Amniotic stem cell (primary cell): ENCODE measurements at regions not wholly inside any gene's neighbourhood (a gene's known extent, or its start where the extent isn't known, plus 50 kb on each side); places are given as distances from the start of the nearest gene placed in this dataset.

Experiments
- DNase-seq: peaks from one replicate; lab custom pipeline; 2025; lab: John Stamatoyannopoulos, UW

DNA sequence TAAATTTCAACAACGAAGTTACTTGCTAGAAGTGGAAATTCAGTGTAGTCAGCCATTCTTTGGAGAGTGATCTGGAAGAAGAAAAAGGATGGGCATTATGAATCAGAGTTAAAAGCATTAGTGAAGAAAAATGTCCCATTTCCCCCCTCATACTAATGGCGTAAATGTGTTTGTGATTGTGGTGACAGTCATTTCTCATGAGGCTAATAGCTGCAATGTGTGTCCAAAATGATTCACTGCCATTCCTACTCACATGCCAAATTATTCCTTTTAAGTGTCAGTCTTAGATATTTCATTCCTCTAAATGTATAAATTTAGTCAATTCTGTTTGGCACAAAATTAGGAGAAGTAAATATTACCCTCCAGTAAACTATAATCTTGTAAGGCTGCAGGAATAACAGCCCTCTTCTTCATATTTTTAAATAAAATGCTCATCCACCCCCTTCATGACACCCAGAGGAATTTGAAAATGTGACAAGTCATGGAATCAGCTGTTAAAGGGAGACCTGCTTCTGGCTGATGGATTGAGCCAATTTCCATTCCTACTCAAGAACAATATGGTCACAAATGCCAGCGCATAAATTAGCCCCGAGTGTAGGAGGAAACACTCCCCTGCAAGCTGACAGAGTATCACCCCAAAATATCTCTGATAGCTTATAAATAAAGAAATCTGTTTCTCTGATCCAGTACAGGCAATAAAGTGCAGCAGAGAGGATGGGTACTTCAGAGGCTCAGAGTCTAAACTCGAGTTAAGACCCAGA, 912.3 kb upstream of the SEL1L start:
- DNase-seq, result no peak

DNA sequence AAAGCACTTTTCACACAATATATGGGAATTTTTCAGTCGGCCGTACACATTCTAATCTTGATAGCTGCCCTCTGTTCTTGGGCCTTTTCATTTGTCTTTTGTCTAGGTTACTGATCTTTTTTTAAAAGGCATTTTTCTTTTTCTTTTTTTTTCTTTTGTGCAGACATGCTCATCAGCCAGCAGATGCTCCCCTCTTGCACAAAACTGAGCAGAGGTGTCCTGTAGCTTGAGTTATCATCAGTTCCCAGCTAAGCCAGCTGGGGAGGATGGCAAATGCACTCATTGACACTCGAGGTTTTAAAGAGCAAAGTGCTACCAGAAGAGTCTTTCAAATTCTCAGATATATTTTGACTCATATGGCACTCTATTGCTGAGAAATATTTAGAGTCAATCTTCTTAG, 913.9 kb upstream of the SEL1L start:
- no peak for DNase-seq

DNA sequence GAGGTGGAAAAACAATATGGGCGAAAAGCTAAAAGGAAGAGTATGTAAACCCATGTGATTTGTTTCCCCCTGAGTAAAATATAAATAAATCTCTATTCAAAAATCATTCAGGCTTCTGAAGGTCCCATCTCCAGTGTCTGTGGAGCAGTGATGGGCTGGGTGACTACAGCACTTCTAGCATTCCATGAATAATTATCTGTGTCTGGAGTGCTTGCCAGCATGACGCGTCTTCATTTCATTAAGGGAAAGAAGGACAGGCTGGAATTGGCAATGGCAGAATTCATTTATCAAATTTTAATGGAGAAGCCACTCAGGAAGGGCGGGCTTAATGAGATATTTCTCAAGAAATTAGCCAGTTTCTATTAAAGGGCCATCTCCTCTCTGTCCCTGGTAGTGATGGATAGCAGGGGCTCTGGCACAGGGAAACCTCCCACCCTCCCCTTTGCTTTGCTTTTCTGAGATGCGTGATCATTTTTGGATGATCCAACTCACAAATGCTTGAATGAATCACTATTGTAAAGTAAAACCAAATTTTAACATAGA, 916.3 kb upstream of the SEL1L start:
- DNase-seq, result no peak

- DNase-seq, result no peak
Observed at GRCh38 chr14:82451675-82452074, 918.0 kb upstream of the SEL1L start.

DNA sequence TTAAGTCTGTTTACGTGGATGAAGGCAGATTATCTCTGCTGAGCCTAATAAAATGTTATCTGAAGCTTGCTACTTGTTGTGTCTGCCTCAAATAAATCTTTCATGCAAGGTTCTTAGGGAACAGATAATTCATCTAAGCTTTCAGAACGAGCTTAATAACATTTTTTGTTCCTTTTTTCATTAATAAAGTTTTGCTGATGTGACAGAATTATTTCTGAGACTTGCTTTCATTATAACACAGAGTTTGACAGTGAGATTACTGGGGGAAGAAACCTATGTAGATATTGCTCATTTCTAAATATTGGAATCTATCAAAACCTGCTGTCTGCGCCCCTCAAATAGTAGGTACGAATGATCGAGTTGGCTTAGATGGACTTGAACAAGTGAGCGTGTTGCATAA, 948.7 kb upstream of the SEL1L start:
- no peak for DNase-seq

- DNase-seq, result no peak
Observed at GRCh38 chr14:82488473-82488872, 954.8 kb upstream of the SEL1L start.

DNA sequence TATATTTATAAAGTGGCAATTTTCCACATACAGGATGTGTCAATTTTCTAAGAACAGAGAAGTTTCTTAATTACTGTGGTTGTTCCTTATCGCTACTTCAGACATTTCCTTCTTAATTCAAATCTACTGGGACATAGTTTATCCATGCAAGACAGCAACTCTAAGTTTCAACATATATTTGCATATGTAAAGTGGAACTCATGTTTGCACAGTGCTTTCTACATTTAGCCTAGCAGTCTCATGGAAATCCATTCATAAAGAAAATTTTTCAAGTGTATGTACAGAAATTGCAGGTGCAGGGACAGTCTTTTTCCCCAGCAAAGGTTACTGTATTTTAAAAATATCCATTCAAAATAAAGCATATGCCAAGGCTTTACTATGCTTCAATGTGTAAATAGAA, 956.7 kb upstream of the SEL1L start:
- DNase-seq, result no peak

- DNase-seq, result no peak
Observed at GRCh38 chr14:82492157-82492556, 958.5 kb upstream of the SEL1L start.

DNA sequence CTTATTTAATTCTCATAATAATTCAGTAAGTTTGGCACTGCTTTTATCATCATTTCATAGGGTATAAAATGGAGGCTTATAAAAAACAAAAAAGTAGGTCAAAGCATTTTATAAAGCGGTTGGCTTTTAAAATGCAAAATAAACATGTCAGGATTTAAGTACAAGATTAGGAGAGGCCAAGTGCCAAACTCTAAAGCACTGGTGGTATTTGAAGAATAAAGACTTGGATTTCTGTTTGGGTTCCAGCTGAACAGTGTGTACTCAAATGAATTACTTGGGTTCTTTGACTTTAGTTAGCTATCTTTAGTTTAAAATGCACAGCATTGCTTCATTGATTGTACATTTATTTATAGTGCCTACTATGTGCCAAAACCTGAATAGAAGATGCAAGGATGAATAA, 966.6 kb upstream of the SEL1L start:
- DNase-seq, result no peak

DNA sequence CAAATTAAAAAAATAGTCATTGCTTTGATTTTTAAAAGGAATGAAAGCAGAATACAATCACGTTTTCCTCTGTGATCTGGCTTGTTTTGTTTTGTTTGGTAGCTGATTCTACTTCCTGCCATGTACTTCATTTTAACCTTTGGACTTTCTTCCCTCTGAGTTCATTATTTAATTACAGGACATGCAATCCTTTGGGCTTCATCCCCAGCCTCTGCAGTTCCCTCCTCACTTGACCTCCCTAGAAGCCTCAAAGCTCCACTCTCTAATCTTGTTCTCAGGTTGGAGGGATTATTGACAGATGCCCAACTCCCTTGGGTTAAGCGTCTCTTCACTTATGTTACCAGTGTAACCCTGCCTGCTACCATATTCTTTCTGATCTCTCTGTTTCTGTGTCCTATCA, 967.9 kb upstream of the SEL1L start:
- DNase-seq, result no peak

GRCh38 chr14:82502043-82502442, 968.4 kb upstream of the SEL1L start:
- DNase-seq, result no peak

DNA sequence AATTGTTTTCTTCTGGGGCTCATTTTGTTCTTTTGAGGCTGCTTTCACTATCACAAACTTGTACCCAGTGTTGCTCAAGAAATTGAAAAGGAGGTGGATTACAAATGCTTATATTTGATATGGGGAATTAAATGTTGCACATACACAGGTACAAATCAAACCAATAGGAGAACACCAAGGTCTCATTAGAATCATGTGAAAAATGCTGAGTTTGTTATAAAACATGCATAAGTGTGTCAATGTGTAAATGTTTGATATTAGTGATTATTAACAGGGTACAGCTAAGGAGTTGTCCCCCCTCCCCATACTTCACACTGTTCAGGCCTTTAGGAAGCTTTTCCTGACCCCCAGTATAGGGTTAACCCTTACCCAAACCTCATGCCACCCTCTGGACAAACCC, 971.2 kb upstream of the SEL1L start:
- DNase-seq, result no peak

DNA sequence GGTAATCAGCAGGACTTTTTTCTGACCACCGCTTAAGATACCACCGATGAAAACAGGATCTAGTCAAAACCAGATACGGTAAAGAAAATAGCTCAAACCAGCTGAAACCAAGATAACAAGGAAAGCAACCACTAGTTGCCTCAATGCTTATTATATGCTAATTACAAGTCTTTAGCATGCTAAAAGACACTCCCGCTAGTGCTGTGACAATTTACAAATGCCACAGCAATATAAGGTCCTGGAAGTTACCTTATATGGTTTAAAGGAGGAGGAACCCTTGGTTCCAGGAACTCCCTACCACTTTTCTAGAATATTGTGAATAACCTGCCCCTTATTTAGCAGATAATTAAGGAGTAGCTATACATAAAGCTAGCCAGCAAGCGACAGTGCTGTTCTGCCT, 976.4 kb upstream of the SEL1L start:
- no peak for DNase-seq

DNA sequence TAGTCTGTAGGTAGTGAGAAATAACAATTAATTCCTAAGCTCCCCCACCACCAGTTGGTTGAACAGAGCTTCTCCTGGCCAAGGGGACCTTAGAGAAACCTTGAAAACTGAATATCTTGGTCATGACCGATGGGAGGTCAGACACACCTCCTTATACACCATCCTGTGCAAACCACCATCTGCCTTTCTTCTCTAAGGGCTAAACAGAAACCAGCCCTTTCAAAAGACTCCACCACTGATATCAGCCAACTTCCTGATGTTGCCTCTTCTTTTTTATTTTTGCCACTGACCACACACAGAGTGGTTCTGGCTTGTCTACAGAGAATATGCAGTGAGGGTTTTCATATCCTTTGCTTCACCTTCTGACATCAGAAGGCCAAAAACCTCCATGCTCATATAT, 977.7 kb upstream of the SEL1L start:
- no peak for DNase-seq

GRCh38 chr14:82520765-82521164, 987.1 kb upstream of the SEL1L start:
- no peak for DNase-seq

DNA sequence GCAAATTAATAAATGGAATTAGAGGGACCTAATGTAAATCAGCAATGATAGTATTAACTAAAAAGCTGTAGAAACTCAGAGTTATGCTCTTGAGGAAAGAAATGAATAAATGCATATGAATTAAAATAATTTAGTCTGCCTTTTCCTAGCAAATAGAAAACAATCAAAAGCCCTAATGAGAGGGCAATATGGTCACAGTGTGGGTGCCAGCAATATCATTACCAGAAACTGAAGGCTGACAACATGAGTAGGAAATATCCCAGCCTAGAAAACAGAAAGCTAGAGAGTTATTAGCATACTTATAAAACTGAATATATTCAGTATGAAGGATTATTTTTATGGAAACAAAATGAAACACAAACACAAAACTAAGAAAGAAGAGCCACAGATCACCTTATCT, 987.5 kb upstream of the SEL1L start:
- DNase-seq, result no peak

DNA sequence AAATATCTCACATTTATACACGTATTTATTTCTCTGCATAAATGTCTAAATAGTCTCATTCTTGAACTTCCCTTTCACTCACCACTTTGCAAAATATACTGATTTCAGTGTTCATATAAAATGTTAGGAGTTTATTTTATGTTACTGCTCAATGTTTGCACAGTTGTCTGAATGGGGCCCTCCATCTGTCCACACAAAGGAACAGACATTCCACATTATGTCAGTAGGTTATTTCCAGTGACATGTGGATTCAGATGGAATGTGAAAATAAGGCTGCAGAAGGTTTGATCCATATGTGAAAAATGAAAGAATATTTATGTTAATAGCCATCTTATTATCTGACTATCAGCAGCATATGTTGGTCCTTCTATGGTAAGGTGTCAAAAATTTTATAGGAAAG, 994.4 kb upstream of the SEL1L start:
- DNase-seq, result no peak

- DNase-seq, result no peak
Observed at GRCh38 chr14:82533351-82533750, 999.7 kb upstream of the SEL1L start.

- no peak for DNase-seq
Observed at GRCh38 chr14:82536566-82536965, 1002.9 kb upstream of the SEL1L start.

GRCh38 chr14:82537831-82538230, 1004.2 kb upstream of the SEL1L start:
- DNase-seq, result no peak

DNA sequence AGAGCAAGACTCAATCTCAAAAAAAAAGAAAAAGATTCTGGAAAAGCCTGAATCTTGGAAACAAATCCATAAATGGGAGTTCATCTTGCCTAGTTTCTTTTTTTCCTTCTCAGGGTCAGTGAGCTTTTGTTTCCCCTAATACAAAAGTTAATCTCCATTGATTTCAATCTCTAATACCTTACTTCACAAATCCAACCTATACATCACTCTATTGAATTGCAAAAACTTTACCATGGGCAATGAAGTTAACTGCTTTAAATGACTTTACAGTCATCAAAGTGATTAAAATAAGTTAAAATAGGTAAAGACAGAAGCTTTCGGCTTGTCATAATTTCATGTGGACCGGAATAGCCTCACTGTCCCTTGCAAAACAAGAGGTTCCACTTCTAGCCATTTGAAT, 1012.7 kb upstream of the SEL1L start:
- no peak for DNase-seq

- DNase-seq, result no peak
Observed at GRCh38 chr14:82549306-82549990, 1015.8 kb upstream of the SEL1L start.

GRCh38 chr14:82562881-82563280, 1029.2 kb upstream of the SEL1L start:
- DNase-seq, result no peak

GRCh38 chr14:82565825-82566224, 1032.2 kb upstream of the SEL1L start:
- no peak for DNase-seq
